Lung (tissue), 11 donors: ENCODE measurements at regions not wholly inside any gene's neighbourhood (a gene's known extent, or its start where the extent isn't known, plus 50 kb on each side); places are given as distances from the start of the nearest gene placed in this dataset.

Source experiments
- ATAC-seq: fragments of 200-7000 bp; cut with Tn5 transposase; one replicate; pipeline ENCODE4 v1.9.1; 2020; ENCODE audit warnings: moderate number of reproducible peaks; ENCODE audit not compliant: insufficient read depth, low FRiP score
- DNase-seq, 3 donors: peaks; one replicate each; pipeline ENCODE4 v3.0.0-alpha.2; 2013 to 2017
- H3K27ac ChIP-seq, 2 donors: one replicate each; pipeline ENCODE4 v1.5.1; 2013; ENCODE audit warnings: mild to moderate bottlenecking in 2 of 2, moderate library complexity in 2 of 2, control low read depth in 1 of 2, inconsistent platforms in 1 of 2, low read depth in 1 of 2, low read length in 1 of 2
- H3K27me3 ChIP-seq, 3 donors: one replicate each; pipeline ENCODE4 v1.5.1; 2013; ENCODE audit warnings: low read length in 2 of 3; ENCODE audit not compliant: control insufficient read depth in 3 of 3, insufficient read depth in 3 of 3
- H3K36me3 ChIP-seq, 4 donors: one replicate each; pipeline ENCODE4 v1.5.1; 2013; ENCODE audit warnings: low read length in 4 of 4, mild to moderate bottlenecking in 1 of 4, moderate library complexity in 1 of 4; ENCODE audit not compliant: control insufficient read depth in 4 of 4, insufficient read depth in 4 of 4
- H3K4me1 ChIP-seq, 5 donors: one replicate each; pipeline ENCODE4 v1.5.1; 2013; ENCODE audit warnings: low read length in 5 of 5, mild to moderate bottlenecking in 2 of 5, moderate library complexity in 1 of 5; ENCODE audit not compliant: control insufficient read depth in 5 of 5, insufficient read depth in 5 of 5
- H3K4me3 ChIP-seq: one replicate; pipeline ENCODE4 v1.5.1; 2013; ENCODE audit warnings: mild to moderate bottlenecking, control low read depth, moderate library complexity
- H3K9ac ChIP-seq, 2 donors: one replicate each; pipeline ENCODE4 v1.5.1; 2013; ENCODE audit warnings: low read length in 2 of 2, control low read depth in 1 of 2; ENCODE audit not compliant: insufficient read depth in 1 of 2
- H3K9me3 ChIP-seq, 4 donors: one replicate each; pipeline ENCODE4 v1.5.1; 2013; ENCODE audit warnings: low read length in 3 of 4, mild to moderate bottlenecking in 1 of 4, moderate library complexity in 1 of 4; ENCODE audit not compliant: control insufficient read depth in 4 of 4, insufficient read depth in 3 of 4
- WGBS, 2 donors: extraction: QIAGEN DNeasy Blood & Tissue Kit; methylation state at CpG; one replicate each; pipeline ENCODE4 v1.1.7; 2013; 5-methylcytosine and 5-hydroxymethylcytosine counted together
- TF ChIP-seq, protein P1 (sequence below): IDR thresholded peaks from 2 replicates; pipeline ENCODE4 v1.5.1; 2012; ENCODE audit warnings: mild to moderate bottlenecking; ENCODE audit errors: control extremely low read depth, extremely low read depth
- donor health status: control.
- donor health status: control.
- donor health status: Bipolar disorder and iron deficiency.
- donor health status: healthy.
- donor health status: DM: yes; HTN: yes; CAD: no.

DNA sequence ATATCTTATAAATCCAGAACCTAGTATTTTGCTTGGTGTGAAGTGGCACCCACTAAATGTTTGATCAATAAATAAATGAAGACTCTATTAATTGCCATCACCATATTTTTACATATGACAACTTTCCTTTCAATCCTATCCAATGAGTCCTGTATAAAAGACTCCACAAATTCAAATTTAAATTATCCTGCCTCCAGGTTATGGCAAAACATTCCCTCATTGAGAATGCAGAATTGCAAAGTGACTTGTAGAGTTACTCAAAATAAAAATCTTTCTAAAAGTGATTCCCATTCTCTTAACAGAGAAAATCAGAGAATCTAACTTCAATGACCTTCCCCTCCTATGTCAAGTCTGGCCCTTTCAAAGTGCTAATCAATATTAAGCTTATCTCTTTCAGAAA is 236.8 kb downstream of the GRB14 start:
- no peak for ATAC-seq
- TF ChIP-seq, protein P1, sequence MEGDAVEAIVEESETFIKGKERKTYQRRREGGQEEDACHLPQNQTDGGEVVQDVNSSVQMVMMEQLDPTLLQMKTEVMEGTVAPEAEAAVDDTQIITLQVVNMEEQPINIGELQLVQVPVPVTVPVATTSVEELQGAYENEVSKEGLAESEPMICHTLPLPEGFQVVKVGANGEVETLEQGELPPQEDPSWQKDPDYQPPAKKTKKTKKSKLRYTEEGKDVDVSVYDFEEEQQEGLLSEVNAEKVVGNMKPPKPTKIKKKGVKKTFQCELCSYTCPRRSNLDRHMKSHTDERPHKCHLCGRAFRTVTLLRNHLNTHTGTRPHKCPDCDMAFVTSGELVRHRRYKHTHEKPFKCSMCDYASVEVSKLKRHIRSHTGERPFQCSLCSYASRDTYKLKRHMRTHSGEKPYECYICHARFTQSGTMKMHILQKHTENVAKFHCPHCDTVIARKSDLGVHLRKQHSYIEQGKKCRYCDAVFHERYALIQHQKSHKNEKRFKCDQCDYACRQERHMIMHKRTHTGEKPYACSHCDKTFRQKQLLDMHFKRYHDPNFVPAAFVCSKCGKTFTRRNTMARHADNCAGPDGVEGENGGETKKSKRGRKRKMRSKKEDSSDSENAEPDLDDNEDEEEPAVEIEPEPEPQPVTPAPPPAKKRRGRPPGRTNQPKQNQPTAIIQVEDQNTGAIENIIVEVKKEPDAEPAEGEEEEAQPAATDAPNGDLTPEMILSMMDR, result no peak

DNA sequence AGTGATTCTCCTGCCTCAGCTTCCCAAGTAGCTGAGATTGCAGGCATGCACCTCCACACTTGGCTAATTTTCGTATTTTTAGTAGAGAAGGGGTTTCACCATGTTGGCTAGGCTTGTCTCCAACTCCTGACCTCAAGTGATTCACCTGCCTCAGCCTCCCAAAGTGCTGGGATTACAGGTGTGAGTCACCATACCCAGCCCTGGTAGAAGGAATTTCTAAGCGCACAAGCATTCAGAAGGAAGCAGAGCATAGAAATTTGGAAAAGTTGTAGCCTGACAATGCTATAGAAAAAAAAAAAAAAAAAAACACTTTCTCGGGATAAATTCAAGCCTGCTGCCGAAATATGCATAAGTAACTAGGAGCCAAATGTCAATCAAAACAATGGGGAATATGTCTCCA is 249.4 kb downstream of the GRB14 start:
- no peak overlapping the region for H3K27ac ChIP-seq
- TF ChIP-seq, protein P1, result no peak
- no peaks in the 10 kb centered on the region for H3K27me3 ChIP-seq
- 80 to 88% methylated on average over 4 of the region's 4 CpGs for WGBS, 2 donors
- H3K4me3 ChIP-seq, result no peak overlapping the region
- H3K4me1 ChIP-seq, result peaks cover 0 to 12% (median 0%) of the 10 kb centered on the region in 5 donors
- DNase-seq (no peak), ATAC-seq (no peak)
- no peak overlapping the region for H3K9ac ChIP-seq
- H3K9me3 ChIP-seq, result peaks cover 0 to 6% (median 3%) of the 10 kb centered on the region in 4 donors
- no peaks in the 10 kb centered on the region for H3K36me3 ChIP-seq

More for the DNA sequence above, 236.8 kb downstream of the GRB14 start:
- H3K4me3 ChIP-seq, result no peak overlapping the region
- no peak overlapping the region for H3K9ac ChIP-seq
- H3K9me3 ChIP-seq, result no peaks in the 10 kb centered on the region
- DNase-seq, result no peak
- H3K27me3 ChIP-seq, result no peaks in the 10 kb centered on the region
- H3K27ac ChIP-seq, result no peak overlapping the region
- H3K4me1 ChIP-seq, result no peaks in the 10 kb centered on the region
- H3K36me3 ChIP-seq, result no peaks in the 10 kb centered on the region

DNA sequence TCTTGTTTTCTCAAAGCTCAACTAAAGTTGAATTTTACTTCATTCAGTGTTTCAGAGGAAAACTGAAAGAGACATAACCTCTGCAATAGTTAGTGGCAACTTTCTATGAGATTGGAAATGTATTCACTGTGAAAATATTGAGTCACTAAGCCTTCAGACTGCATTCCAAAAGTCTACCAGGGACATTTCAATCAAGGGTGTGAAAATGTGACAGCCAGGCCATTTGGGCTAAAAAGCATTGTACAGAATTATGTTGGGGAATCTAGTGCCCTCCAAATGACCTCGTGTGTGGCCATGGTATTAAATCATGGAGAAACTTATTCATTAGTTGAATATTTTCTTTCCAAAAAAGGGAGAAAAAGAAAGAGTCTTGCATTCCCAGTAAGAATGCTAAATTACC is 251.9 kb downstream of the GRB14 start:
- peaks cover 0 to 6% (median 3%) of the 10 kb centered on the region in 4 donors for H3K9me3 ChIP-seq
- no peak overlapping the region for H3K27ac ChIP-seq
- 55 to 73% methylated on average over 1 of the region's 1 CpG for WGBS, 2 donors
- TF ChIP-seq, protein P1, result no peak
- H3K36me3 ChIP-seq, result no peaks in the 10 kb centered on the region
- DNase-seq, result peak in 2 of 3 donors; percentile 1 to 4
- peaks cover 0 to 12% (median 0%) of the 10 kb centered on the region in 5 donors for H3K4me1 ChIP-seq
- H3K4me3 ChIP-seq, result no peak overlapping the region
- no peak overlapping the region for H3K9ac ChIP-seq
- ATAC-seq, result no peak
- H3K27me3 ChIP-seq, result no peaks in the 10 kb centered on the region

DNA sequence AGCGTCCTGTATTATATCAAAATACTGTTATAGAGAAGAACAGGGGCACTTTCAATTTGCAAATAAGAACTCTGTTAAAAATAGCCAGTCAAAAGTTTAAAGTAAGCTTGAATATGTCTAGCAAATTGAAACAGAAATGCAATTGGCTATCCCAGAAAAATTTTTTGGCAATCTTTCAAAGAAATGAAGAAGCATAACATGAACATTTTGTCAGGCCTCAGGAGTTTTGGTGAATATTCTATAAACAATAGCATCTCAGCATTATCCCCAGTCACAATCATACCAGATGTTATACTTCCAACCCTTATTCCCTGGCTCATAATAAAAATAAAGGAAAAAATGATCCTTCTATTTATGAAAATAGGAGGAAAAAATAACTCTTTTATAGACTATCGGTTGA is 252.4 kb downstream of the GRB14 start:
- peak in 2 of 3 donors; percentile 25 to 46 for DNase-seq
- ATAC-seq, result no peak
- 77 to 86% methylated on average over 2 of the region's 2 CpGs for WGBS, 2 donors

More for the DNA sequence above, 252.4 kb downstream of the GRB14 start:
- no peaks in the 10 kb centered on the region for H3K36me3 ChIP-seq
- H3K27me3 ChIP-seq, result no peaks in the 10 kb centered on the region
- H3K9me3 ChIP-seq, result peaks cover 0 to 6% (median 3%) of the 10 kb centered on the region in 4 donors
- no peak overlapping the region for H3K27ac ChIP-seq
- TF ChIP-seq, protein P1, result no peak
- H3K9ac ChIP-seq, result no peak overlapping the region
- peaks cover 0 to 12% (median 0%) of the 10 kb centered on the region in 5 donors for H3K4me1 ChIP-seq
- H3K4me3 ChIP-seq, result no peak overlapping the region
